Right forelimb (tissue), 1 donor: ENCODE measurements at regions not wholly inside any gene's neighbourhood (a gene's known extent, or its start where the extent isn't known, plus 50 kb on each side); places are given as distances from the start of the nearest gene placed in this dataset.

Experiments used
- DNase-seq: peaks from one replicate; pipeline ENCODE4 v3.0.0-alpha.2; 2018

DNA sequence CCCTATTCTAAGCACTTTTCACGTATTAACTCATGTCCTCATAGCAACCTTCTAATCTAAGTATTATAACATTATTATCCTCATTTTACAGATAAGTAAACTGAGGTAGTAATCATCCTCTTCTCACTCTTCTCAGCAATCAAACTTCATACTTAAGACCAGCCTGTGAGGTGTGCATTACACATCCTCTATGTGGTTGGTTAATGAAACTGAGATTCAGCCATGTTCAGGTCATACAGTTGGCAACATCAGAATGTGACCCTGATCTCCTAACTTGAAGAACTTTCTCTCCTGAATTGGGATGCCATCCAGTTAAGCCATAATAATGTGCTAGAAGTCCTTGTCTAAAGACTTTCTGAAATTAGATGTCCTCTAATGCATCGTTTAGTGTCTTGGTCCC, 275.1 kb upstream of the ANKRD55 start:
- no peak for DNase-seq

DNA sequence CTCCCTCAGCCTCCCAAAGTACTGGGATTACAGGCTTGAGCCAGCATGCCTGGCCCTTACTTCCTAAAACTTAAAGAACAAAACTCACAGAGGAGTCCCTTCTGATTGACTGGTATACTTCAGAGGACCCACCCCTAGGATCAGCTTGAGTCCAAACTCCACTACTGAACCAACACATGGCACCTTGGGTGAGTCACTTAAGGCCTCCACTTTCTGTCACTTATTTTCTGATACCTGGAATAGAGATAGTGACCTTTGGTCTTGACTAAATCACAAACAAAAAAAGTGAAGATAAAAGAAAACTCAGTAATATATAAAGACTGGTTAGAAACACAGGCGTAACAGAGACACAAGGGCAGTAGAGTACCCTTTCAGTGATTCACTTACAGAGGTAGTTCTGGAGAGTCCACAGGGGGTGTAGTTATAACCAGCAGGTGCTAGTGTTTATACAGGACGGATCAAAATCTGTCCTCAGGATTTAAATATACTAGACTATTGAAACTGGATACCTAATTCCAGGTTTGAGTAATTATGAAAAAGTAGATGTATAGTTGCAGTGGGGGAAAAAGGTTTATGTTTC, 274.3 kb upstream of the ANKRD55 start:
- DNase-seq: no peak

DNA sequence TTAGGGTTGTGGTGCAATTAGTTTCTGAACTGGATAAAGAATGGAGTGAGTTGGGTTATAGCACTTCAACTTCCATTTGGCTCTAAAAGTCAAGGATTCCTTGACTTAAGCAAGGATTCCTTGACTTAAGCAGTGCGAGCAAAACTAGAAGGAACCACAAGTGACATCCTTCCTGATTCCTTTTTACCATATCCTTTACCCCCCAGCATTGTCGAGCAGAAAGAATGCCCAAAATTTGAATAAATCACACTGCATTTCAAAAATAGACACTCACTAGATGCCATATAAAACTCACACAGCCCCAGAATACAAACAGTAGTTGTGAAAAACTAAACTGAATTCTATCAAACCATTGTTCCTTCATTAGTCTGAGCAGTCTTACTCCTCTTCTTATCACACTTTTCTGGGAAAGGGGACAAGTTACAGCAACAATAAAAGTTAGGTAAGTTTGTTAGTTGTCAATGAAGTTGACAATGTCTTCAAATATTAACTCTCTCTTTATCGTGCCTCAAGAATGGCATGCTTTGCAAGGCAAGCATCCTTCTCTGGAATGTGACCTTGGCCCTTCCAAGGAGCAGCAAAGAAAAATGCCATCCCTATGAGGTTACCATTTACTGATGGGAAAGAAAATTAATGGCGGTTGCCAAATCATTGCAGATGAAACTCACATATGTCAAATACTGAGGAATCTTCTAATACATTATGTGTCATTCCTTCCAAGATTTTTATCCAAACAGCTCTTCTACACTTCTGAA, 273.3 kb upstream of the ANKRD55 start:
- DNase-seq: no peak

- no peak for DNase-seq
Measured at GRCh38 chr5:56503929-56504328, 270.8 kb upstream of the ANKRD55 start.

- DNase-seq: no peak
Measured at GRCh38 chr5:56501781-56502557, 268.8 kb upstream of the ANKRD55 start.

DNA sequence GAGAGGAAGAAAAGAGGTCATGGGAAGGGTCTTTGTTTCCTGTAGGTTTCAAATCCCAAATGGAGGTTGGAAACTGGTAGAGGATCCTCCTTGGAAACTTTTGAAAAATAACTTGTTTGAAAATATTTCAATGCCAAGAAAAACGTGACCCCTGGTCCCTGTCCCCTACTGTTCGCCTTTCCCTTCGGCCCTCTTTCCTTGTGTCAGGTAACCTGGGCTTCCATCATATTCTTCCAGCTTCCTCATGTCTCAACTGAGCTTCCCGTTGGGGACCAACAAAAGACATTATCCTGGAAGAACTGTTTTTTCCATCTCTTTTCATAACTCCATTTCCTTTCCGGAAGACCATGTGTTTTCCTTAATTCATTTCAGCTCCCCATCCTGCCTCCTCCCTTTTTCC, 266.8 kb upstream of the ANKRD55 start:
- no peak for DNase-seq

GRCh38 chr5:56499491-56499890, 266.4 kb upstream of the ANKRD55 start:
- DNase-seq: no peak

GRCh38 chr5:56498759-56499395, 265.7 kb upstream of the ANKRD55 start:
- no peak for DNase-seq

GRCh38 chr5:56496581-56497063, 263.5 kb upstream of the ANKRD55 start:
- DNase-seq: no peak

- no peak for DNase-seq
Measured at GRCh38 chr5:56494300-56494731, 261.2 kb upstream of the ANKRD55 start.

- DNase-seq: no peak
Measured at GRCh38 chr5:56493766-56494165, 260.6 kb upstream of the ANKRD55 start.

DNA sequence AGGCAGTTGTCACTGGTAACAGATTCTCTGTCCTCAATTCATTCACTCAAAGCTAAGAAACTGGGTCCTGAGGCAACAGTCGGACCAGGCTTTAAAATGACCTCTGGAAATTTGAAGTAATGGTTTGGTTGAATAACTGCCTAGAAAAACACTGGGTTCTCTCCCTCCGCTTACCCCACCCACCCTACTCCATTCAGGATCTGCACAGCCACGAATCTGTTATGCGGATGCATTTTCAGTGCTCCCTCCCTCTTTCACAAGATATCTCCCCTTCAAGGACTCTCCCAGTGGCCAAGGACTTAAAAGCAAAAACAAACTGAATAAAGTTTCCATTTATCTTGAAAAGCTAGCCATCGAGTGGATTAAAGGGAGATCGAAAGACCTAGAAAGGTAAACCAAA, 260.2 kb upstream of the ANKRD55 start:
- DNase-seq: no peak

DNA sequence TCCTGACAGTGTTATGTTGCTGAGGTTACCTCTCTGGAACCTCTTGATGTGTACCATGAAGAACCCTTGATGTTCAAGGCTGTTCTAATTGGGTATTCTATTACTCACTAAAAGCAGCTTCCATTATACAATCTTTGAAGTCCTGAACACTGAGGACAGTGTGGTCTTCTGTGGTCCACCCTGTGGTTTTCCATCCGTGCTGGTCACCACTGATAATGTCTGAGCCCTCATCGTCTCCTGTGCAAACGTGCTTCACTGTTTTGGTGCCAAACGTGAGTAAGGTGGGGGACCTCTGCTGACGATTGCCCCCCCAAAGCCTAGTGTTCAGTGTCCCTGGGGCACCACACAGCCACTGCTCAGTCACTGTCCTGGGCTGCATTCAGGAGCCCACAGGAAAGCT, 259.7 kb upstream of the ANKRD55 start:
- DNase-seq: no peak

DNA sequence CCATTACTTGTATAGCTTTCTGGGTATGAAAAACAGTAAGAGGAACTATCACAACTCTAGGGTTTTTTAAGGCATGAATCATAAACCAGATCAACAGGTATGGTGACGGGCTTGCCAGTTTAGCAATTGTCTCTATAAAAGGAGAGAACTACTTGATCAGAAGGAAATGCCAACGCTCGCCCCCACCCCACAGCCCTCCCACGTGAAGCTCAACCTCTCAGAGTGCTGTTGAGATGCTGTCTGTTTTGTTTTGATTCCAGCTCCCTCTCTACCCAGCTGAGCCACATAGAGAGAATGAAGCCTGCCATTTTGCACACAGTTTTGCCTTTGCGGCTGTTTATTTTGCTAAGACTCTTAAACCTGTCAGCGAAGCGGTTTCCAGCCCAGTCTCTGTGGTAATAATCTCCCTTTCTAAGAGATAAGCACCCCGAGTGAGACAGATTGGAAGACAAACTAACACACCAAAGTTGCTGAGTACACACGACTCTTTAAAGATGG, 257.9 kb upstream of the ANKRD55 start:
- no peak for DNase-seq

GRCh38 chr5:56489272-56489671, 256.1 kb upstream of the ANKRD55 start:
- DNase-seq: no peak

DNA sequence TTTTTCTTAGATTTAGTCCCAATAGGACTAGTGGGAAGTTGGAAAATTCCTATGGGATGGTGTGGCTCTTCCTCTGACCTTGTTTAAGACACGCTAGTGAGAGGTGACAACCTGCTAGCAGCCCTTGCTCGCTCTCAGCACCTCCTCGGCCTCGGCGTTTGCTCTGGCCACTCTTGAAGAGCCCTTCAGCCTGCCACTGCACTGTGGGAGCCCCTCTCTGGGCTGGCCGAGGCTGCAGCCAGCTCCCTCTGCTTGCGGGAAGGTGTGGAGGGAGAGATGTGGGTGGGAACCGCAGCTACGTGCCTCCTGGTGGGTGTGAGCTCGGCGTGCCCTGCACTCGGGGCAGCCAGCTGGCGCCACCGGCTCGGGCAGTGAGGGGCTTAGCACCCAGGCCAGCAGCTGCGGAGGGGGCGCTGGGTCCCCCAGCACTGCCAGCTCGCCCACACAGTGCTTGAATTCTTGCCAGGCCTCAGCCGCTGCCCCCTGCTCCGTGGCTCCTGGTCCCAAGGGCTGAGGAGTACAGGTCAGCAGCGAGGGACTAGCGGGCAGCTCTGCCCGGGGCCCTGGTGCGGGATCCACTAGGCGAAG, 254.5 kb upstream of the ANKRD55 start:
- no peak for DNase-seq

DNA sequence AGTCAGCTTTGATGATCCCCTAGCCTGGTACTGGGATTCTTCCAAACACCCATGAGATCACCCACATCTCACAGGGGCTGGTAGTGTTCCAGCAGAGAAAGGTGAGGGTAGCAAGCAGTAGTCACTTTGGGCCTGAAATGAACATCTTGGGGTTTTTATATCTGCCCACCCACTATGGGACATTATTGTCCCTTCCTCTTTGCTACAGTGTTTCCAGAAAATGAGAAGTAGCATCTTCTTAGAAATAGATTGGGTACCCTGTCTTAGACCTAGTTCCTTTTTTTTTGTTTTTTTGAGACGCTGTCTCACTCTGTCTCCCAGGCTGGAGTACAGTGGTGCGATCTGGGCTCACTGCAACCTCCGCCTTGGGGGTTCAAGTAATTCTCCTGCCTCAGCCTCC, 249.2 kb upstream of the ANKRD55 start:
- DNase-seq: no peak

DNA sequence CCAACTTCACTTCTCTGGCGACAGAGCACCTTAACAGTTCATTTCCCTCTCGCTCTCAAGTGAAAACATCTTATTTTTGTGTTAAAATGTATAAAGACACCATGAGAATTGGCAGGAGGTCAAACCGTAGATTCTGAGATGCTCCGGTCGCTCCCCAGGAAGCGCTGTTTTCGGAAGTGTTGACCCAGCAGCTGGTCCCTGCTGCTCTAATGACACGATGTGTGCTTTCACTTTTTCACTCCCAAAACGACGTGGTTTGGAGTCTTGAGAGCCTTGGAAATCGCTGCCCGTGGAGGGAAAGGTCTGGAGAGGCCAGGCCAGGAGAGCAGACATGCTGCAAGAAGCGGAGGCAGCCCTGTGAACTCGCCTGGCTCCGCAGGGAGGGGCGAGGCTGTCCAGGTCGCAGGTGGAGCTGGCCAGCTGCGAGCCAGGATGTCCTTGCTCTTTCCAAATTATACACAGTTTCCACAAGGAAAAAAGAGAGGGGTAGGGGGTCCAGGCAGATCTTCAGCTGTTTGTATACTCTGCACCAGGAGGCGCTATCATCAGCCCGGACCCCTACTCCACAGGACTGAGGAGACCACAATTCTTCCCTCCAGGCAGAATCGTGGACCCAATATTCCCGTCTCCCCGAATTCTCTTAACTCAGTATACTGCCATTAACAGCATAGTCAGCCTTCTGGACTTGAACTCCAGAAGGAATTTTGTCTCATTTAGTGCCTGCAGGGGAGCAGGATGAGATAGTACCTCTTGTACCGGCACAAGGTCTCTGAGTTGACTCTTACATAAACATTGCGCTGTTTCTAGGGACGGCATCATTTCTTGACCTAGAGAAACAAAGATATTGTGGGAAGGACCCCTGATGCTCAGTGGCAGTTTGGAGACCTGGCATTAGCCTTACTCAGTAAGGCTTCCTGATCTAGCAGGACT, 248.6 kb upstream of the ANKRD55 start:
- DNase-seq: peak; percentile 81

DNA sequence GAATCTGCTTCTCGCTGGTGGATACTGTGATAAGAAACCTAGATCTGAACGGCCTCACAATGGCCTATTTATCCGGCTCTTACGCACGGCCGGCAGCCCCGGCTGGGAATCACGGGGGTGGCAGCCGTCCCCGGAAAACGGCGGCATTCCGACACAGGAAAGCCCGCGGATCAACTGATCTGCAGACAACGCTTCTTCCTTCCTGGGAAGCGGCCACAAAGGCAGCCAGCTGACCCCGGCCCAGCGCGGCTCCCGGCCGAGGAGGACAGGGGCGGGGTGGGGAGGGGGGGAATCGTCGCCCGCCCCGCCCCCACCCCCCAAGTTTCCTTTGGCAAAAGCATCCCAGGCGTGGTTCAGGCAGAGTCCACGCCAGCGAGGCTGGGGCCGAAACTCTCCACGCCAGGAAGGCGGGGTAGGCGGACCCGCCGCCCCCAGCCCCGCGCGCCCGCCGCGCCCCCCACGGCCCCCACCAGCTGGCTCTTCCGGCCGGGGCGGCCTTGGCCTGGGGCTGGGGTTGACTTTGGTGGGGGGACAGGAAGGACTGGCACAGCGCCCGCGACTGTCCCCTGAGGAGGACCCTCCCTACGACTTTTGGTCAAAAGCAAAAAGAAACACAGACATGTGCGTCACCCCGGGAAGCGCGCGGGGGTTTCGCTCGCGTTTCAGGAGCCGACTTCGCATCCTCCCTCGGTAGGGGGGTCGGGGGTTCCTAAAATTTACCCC, 247.7 kb upstream of the ANKRD55 start:
- peak; percentile 88 for DNase-seq

DNA sequence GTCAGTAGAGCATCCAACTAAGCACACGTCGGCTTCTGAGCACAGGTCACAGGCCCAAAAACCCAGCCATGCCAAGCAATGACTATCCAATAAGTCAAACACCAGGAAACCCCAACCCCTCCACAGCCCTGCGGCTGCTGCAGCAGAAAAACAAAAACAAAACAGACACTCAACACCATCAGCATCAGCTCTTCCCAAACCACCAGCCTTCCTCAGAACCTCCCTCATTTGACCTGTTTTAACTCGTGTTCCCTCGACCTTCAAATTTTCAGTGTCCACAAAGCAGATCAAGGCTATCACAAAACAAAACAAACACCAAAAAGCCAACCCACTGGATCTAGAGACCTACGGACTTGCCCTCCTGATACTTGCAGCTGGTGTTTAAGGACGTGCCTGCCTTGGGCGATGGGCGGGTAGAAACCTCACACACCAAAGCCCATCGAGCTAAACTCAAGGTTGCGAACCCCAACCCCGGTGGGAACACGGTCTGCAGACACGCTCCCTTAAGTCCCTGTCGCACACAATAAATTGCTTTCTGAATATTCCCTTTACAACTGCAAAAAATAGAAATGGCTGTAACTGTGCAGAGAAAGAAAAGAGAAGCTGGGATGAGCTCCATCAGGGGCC, 247.1 kb upstream of the ANKRD55 start:
- DNase-seq: no peak
